Neural progenitor cell (in vitro differentiated cells): ENCODE measurements at regions not wholly inside any gene's neighbourhood (a gene's known extent, or its start where the extent isn't known, plus 50 kb on each side); places are given as distances from the start of the nearest gene placed in this dataset.

Experiments used
- DNase-seq: peaks from one replicate; pipeline ENCODE4 v3.0.0-alpha.2; 2016; ENCODE audit warnings: low spot score
- H2AFZ ChIP-seq: fragments of 200-600 bp; sonication (generic); replicated peaks from 2 replicates; pipeline ENCODE4 v1.6.1; 2016; ENCODE audit warnings: antibody characterized with exemption
- H3F3A ChIP-seq: fragments of 200-600 bp; sonication (generic); 2 replicates; pipeline ENCODE4 v1.6.1; 2016; ENCODE audit warnings: antibody characterized with exemption, low read depth
- H3K27ac ChIP-seq: fragments of 200-600 bp; sonication (generic); 2 replicates; pipeline ENCODE4 v1.5.1; 2016; ENCODE audit warnings: mild to moderate bottlenecking
- H3K27me3 ChIP-seq: fragments of 200-600 bp; sonication (generic); 2 replicates; pipeline ENCODE4 v1.6.1; 2016; ENCODE audit warnings: mild to moderate bottlenecking, moderate library complexity
- H3K36me3 ChIP-seq: fragments of 200-600 bp; sonication (generic); 2 replicates; pipeline ENCODE4 v1.5.1; 2016
- H3K4me1 ChIP-seq: fragments of 200-600 bp; sonication (generic); 2 replicates; pipeline ENCODE4 v1.6.1; 2016; ENCODE audit warnings: mixed run types
- H3K4me2 ChIP-seq: fragments of 200-600 bp; sonication (generic); 2 replicates; pipeline ENCODE4 v1.6.1; 2016
- H3K4me3 ChIP-seq: fragments of 200-600 bp; sonication (generic); 2 replicates; pipeline ENCODE4 v1.5.1; 2016
- H3K79me2 ChIP-seq: fragments of 200-600 bp; sonication (generic); 2 replicates; pipeline ENCODE4 v1.6.1; 2016; ENCODE audit warnings: low read depth
- H3K9ac ChIP-seq: fragments of 200-600 bp; sonication (generic); 2 replicates; pipeline ENCODE4 v1.6.1; 2016
- H3K9me3 ChIP-seq: fragments of 200-600 bp; sonication (generic); 2 replicates; pipeline ENCODE4 v1.5.1; 2016; ENCODE audit warnings: low read depth
- H4K20me1 ChIP-seq: fragments of 200-600 bp; sonication (generic); 2 replicates; pipeline ENCODE4 v1.6.1; 2016; ENCODE audit warnings: low read depth
- H3K27ac Mint-ChIP-seq: 3 replicates; pipeline ENCODE4 v1.8.0; 2021; ENCODE audit warnings: mixed read lengths
- H3K27me3 Mint-ChIP-seq: 2 replicates; pipeline ENCODE4 v1.8.0; 2022; ENCODE audit warnings: low read depth, mild to moderate bottlenecking, inconsistent platforms, moderate library complexity, mixed read lengths; ENCODE audit not compliant: insufficient read depth
- H3K36me3 Mint-ChIP-seq: 3 replicates; pipeline ENCODE4 v1.8.0; 2021; ENCODE audit warnings: mixed read lengths
- H3K4me1 Mint-ChIP-seq: 3 replicates; pipeline ENCODE4 v1.8.0; 2021; ENCODE audit warnings: mixed read lengths
- H3K4me3 Mint-ChIP-seq: 3 replicates; pipeline ENCODE4 v1.8.0; 2021; ENCODE audit warnings: mild to moderate bottlenecking, moderate library complexity, mixed read lengths
- H3K9me3 Mint-ChIP-seq: 3 replicates; pipeline ENCODE4 v1.8.0; 2020; ENCODE audit warnings: mixed read lengths
- CTCF ChIP-seq: fragments of 200-600 bp; sonication (generic); IDR thresholded peaks from 2 replicates; pipeline ENCODE4 v1.5.1; 2017; ENCODE audit warnings: antibody characterized with exemption, mild to moderate bottlenecking
- EZH2 ChIP-seq: fragments of 200-600 bp; sonication (generic); IDR thresholded peaks from 2 replicates; pipeline ENCODE4 v1.6.1; 2017; ENCODE audit warnings: antibody characterized with exemption, mild to moderate bottlenecking, moderate library complexity
- EZH2phosphoT487 ChIP-seq: fragments of 200-600 bp; sonication (generic); IDR thresholded peaks from 2 replicates; pipeline ENCODE4 v1.6.1; 2017; ENCODE audit warnings: antibody characterized with exemption

- H3K4me1 Mint-ChIP-seq: peaks cover 24% of the 10 kb centered on the region
- no peak overlapping the region for H3K27ac Mint-ChIP-seq
- H3K27ac ChIP-seq: no peak overlapping the region
- DNase-seq: no peak
- H3F3A ChIP-seq: no peaks in the 10 kb centered on the region
- no peaks in the 10 kb centered on the region for H4K20me1 ChIP-seq
- H3K9ac ChIP-seq: no peak overlapping the region
- H3K4me3 Mint-ChIP-seq: no peak overlapping the region
- peaks cover under 1% of the 10 kb centered on the region for H3K9me3 Mint-ChIP-seq
- H3K27me3 Mint-ChIP-seq: no peaks in the 10 kb centered on the region
- no peaks in the 10 kb centered on the region for H3K9me3 ChIP-seq
- no peaks in the 10 kb centered on the region for H3K36me3 ChIP-seq
- H3K79me2 ChIP-seq: no peaks in the 10 kb centered on the region
- no peak overlapping the region for H2AFZ ChIP-seq
- TF ChIP-seq EZH2phosphoT487 (no peak), EZH2 (no peak), CTCF (no peak)
- H3K4me1 ChIP-seq: peaks cover 11% of the 10 kb centered on the region
- H3K4me3 ChIP-seq: no peak overlapping the region
- H3K36me3 Mint-ChIP-seq: peaks cover 1% of the 10 kb centered on the region
- no peaks in the 10 kb centered on the region for H3K27me3 ChIP-seq
- peak overlapping the region; percentile 18 for H3K4me2 ChIP-seq
These were observed 205.7 kb downstream of the SOX3 start for GRCh38 chrX:140298960-140299825.

- Mint-ChIP-seq H3K36me3 (no peaks in the 10 kb centered on the region), H3K4me3 (no peak overlapping the region), H3K9me3 (no peaks in the 10 kb centered on the region), H3K4me1 (peaks cover 34% of the 10 kb centered on the region), H3K27ac (no peak overlapping the region), H3K27me3 (no peaks in the 10 kb centered on the region)
- Histone ChIP-seq H3F3A (no peaks in the 10 kb centered on the region), H3K4me2 (no peak overlapping the region), H3K27me3 (no peaks in the 10 kb centered on the region), H3K27ac (no peak overlapping the region), H3K79me2 (no peaks in the 10 kb centered on the region), H3K4me3 (no peak overlapping the region), H3K9me3 (no peaks in the 10 kb centered on the region), H3K4me1 (peaks cover 11% of the 10 kb centered on the region), H3K36me3 (no peaks in the 10 kb centered on the region), H2AFZ (no peak overlapping the region), H3K9ac (no peak overlapping the region), H4K20me1 (no peaks in the 10 kb centered on the region)
- DNase-seq: no peak
- TF ChIP-seq EZH2phosphoT487 (no peak), EZH2 (no peak), CTCF (no peak)
These were observed 207.6 kb downstream of the SOX3 start for GRCh38 chrX:140297273-140297672.

- H3K4me2 ChIP-seq: no peak overlapping the region
- no peak overlapping the region for H3K9ac ChIP-seq
- no peaks in the 10 kb centered on the region for H3K36me3 ChIP-seq
- no peaks in the 10 kb centered on the region for H3K79me2 ChIP-seq
- H3F3A ChIP-seq: no peaks in the 10 kb centered on the region
- H3K4me3 ChIP-seq: no peak overlapping the region
- no peaks in the 10 kb centered on the region for H4K20me1 ChIP-seq
- Mint-ChIP-seq H3K4me1 (peaks cover 25% of the 10 kb centered on the region), H3K27me3 (peaks cover 3% of the 10 kb centered on the region), H3K27ac (no peak overlapping the region), H3K9me3 (peaks cover 14% of the 10 kb centered on the region), H3K4me3 (no peak overlapping the region), H3K36me3 (peaks cover 2% of the 10 kb centered on the region)
- no peak overlapping the region for H3K27ac ChIP-seq
- TF ChIP-seq CTCF: no peak
- TF ChIP-seq EZH2phosphoT487: no peak
- no peak for TF ChIP-seq EZH2
- DNase-seq: no peak
- H3K27me3 ChIP-seq: no peaks in the 10 kb centered on the region
- no peak overlapping the region for H2AFZ ChIP-seq
- H3K9me3 ChIP-seq: no peaks in the 10 kb centered on the region
- H3K4me1 ChIP-seq: peaks cover 2% of the 10 kb centered on the region
These were observed 211.9 kb downstream of the SOX3 start for GRCh38 chrX:140292961-140293360.
